ENCODE measurements at regions not wholly inside any gene's neighbourhood (a gene's known extent, or its start where the extent isn't known, plus 50 kb on each side); places are given as distances from the start of the nearest gene placed in this dataset.

DNA sequence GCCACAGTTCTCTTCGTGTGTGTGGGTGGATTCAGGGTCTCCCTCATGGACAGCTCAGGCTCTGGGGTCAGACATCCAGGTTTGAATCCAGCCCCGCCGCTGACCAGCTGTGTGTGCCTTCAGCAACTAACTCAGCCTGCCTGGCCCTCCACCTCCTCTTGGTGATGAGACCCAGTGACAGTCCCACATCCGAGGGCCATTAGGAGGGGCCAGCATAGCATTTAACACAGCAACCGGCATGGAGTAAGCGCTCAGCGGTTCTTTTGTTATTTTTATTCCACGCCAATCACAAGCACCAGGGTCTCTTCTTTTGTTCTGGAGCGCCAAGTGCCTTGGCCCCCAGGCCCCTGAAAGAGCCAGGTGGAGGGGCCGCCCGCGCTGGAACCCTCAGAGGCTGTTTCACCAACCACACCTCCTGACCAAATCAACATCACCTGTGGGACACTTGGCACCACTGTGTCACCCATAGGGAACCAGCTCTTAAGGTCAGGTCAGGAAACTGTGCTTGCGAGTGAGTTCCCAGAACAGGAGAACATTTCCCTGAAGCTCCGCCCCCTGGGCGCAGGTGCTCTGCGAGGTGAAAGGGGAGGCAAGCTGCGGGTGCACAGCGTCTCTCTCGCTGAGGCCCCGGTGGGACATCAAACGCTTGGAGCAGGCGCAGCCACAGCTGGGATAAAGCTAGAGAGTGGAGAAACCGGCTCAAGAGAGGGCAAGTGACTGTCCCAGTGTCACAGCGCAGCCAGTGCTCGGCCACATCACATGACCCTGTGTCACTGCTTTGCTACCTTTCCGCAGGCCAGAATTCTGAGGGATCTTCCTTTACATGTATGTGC lies 311.3 kb downstream of the UACA start:
- H3K9me3 ChIP-seq (ENCODE audit: control insufficient read depth, insufficient read depth, low read length) = no peaks in the 10 kb centered on the region
- H3F3A ChIP-seq (ENCODE audit: control insufficient read depth, insufficient read depth) = no peaks in the 10 kb centered on the region
- H3K27me3 ChIP-seq (ENCODE audit: control insufficient read depth, low read length) = peaks cover 28% of the 10 kb centered on the region
- TF ChIP-seq, protein P1, sequence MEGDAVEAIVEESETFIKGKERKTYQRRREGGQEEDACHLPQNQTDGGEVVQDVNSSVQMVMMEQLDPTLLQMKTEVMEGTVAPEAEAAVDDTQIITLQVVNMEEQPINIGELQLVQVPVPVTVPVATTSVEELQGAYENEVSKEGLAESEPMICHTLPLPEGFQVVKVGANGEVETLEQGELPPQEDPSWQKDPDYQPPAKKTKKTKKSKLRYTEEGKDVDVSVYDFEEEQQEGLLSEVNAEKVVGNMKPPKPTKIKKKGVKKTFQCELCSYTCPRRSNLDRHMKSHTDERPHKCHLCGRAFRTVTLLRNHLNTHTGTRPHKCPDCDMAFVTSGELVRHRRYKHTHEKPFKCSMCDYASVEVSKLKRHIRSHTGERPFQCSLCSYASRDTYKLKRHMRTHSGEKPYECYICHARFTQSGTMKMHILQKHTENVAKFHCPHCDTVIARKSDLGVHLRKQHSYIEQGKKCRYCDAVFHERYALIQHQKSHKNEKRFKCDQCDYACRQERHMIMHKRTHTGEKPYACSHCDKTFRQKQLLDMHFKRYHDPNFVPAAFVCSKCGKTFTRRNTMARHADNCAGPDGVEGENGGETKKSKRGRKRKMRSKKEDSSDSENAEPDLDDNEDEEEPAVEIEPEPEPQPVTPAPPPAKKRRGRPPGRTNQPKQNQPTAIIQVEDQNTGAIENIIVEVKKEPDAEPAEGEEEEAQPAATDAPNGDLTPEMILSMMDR (IDR thresholded peaks at IDR 0.05; ENCODE audit: low read depth, low read length, poor library complexity, severe bottlenecking) = no peak
- TF ChIP-seq EZH2phosphoT487 (IDR thresholded peaks at IDR 0.05; ENCODE audit: borderline replicate concordance, low read length) = no peak
- no peak overlapping the region for H3K4me2 ChIP-seq (ENCODE audit: low read length)
- H3K9me2 ChIP-seq (replicated peaks; ENCODE audit: control insufficient read depth, low read length) = no peaks in the 10 kb centered on the region
- no peak overlapping the region for H3K4me3 ChIP-seq (ENCODE audit: low read length)
- H3K4me1 ChIP-seq (ENCODE audit: control insufficient read depth, low read length) = peaks cover 14% of the 10 kb centered on the region
- no peaks in the 10 kb centered on the region for H3K36me3 ChIP-seq (ENCODE audit: control insufficient read depth, low read length)
- no peak overlapping the region for H3K27ac ChIP-seq (ENCODE audit: low read depth, low read length)
- no peaks in the 10 kb centered on the region for H3K79me2 ChIP-seq (ENCODE audit: control insufficient read depth, low read length)
- no peaks in the 10 kb centered on the region for H4K20me1 ChIP-seq (ENCODE audit: control insufficient read depth, insufficient read depth, low read depth, low read length)

DNA sequence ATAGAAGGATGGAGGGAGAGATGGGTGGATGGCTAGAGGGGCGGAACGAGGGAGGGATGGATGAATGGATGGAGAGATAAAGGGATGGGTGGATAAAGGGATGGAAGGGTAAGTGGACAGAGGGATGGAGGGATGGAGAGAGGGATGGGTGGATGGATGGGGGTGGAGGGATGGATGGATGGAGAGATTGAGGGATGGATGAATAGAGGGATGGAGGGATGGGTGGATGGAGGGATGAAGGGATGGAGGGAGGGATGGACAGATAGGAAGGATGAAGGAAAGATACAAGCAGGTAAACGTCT lies 313.3 kb downstream of the UACA start:
- Histone ChIP-seq H3K4me2 (ENCODE audit: low read length) (no peak overlapping the region), H3K79me2 (ENCODE audit: control insufficient read depth, low read length) (no peaks in the 10 kb centered on the region), H3K9me2 (replicated peaks; ENCODE audit: control insufficient read depth, low read length) (no peaks in the 10 kb centered on the region), H3K27me3 (ENCODE audit: control insufficient read depth, low read length) (peaks cover 41% of the 10 kb centered on the region), H3K36me3 (ENCODE audit: control insufficient read depth, low read length) (no peaks in the 10 kb centered on the region), H3F3A (ENCODE audit: control insufficient read depth, insufficient read depth) (no peaks in the 10 kb centered on the region), H3K4me3 (ENCODE audit: low read length) (no peak overlapping the region), H4K20me1 (ENCODE audit: control insufficient read depth, insufficient read depth, low read depth, low read length) (no peaks in the 10 kb centered on the region), H3K9me3 (ENCODE audit: control insufficient read depth, insufficient read depth, low read length) (no peaks in the 10 kb centered on the region), H3K27ac (ENCODE audit: low read depth, low read length) (no peak overlapping the region), H3K4me1 (ENCODE audit: control insufficient read depth, low read length) (peaks cover 16% of the 10 kb centered on the region)
- TF ChIP-seq, protein P1 (IDR thresholded peaks at IDR 0.05; ENCODE audit: low read depth, low read length, poor library complexity, severe bottlenecking) = no peak
- TF ChIP-seq EZH2phosphoT487 (IDR thresholded peaks at IDR 0.05; ENCODE audit: borderline replicate concordance, low read length) = no peak

DNA sequence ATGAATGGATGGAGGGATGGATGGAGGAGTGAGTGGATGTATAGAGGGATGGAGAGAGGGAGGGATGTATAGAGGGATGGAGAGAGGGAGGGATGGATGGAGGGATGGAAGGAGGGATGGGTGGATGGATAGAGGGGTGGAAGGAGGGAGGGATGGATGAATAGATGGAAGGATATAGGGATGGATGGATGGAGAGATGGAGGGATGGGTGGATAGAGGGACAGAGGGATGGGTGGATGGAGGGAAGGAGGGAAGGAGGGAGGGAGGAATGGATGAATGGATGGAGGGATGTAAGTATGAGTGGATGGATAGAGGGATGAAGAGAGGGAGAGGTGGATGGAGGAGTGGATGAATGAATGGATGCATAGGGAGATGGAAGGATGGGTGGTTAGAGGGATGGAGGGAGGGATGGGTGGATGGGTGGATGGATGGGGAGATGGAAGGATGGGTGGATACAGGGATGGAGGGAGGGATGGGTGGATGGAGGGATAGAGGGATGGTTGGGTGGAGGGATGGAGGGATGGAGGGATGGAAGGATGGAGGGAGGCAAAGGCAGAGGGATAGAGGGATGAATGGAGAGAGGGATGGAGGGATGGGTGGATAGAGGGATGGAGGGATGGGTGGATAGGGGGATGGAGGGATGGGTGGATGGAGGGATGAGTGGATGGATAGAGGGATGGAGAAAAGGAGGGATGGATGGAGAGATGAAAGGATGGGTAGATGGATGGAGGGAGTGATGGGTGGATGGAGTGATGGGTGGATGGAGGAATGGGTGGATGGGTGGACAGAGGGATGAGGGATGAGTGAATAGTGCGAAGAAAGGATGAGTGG lies 313.8 kb downstream of the UACA start:
- no peaks in the 10 kb centered on the region for H3K9me2 ChIP-seq (replicated peaks; ENCODE audit: control insufficient read depth, low read length)
- H3K4me1 ChIP-seq (ENCODE audit: control insufficient read depth, low read length) = peaks cover 16% of the 10 kb centered on the region
- no peaks in the 10 kb centered on the region for H4K20me1 ChIP-seq (ENCODE audit: control insufficient read depth, insufficient read depth, low read depth, low read length)
- H3K79me2 ChIP-seq (ENCODE audit: control insufficient read depth, low read length) = no peaks in the 10 kb centered on the region
- H3K4me3 ChIP-seq (ENCODE audit: low read length) = no peak overlapping the region
- H3K36me3 ChIP-seq (ENCODE audit: control insufficient read depth, low read length) = no peaks in the 10 kb centered on the region
- TF ChIP-seq, protein P1 (IDR thresholded peaks at IDR 0.05; ENCODE audit: low read depth, low read length, poor library complexity, severe bottlenecking) = no peak
- no peak for TF ChIP-seq EZH2phosphoT487 (IDR thresholded peaks at IDR 0.05; ENCODE audit: borderline replicate concordance, low read length)
- no peak overlapping the region for H3K4me2 ChIP-seq (ENCODE audit: low read length)
- no peaks in the 10 kb centered on the region for H3K9me3 ChIP-seq (ENCODE audit: control insufficient read depth, insufficient read depth, low read length)
- no peak overlapping the region for H3K27ac ChIP-seq (ENCODE audit: low read depth, low read length)
- H3K27me3 ChIP-seq (ENCODE audit: control insufficient read depth, low read length) = peaks cover 47% of the 10 kb centered on the region
- H3F3A ChIP-seq (ENCODE audit: control insufficient read depth, insufficient read depth) = no peaks in the 10 kb centered on the region
